Colonic mucosa (tissue), 4 donors: ENCODE measurements at regions not wholly inside any gene's neighbourhood (a gene's known extent, or its start where the extent isn't known, plus 50 kb on each side); places are given as distances from the start of the nearest gene placed in this dataset.

Experiments
- DNase-seq: peaks from one replicate; pipeline ENCODE4 v3.0.0-alpha.2; 2020
- H3K27ac ChIP-seq: fragments of 200-600 bp; one replicate; pipeline ENCODE4 v1.8.0; 2021
- H3K27me3 ChIP-seq: fragments of 200-600 bp; one replicate; pipeline ENCODE4 v1.8.0; 2021
- H3K36me3 ChIP-seq: fragments of 200-600 bp; one replicate; pipeline ENCODE4 v1.8.0; 2021
- H3K4me1 ChIP-seq: fragments of 200-600 bp; one replicate; pipeline ENCODE4 v1.8.0; 2021; ENCODE audit warnings: mild to moderate bottlenecking
- H3K4me3 ChIP-seq: fragments of 200-600 bp; one replicate; pipeline ENCODE4 v1.8.0; 2021
- H3K9ac ChIP-seq, 2 donors: one replicate each; pipeline ENCODE4 v1.7.0; 2013; ENCODE audit warnings: control low read depth in 2 of 2, low read depth in 2 of 2, low read length in 2 of 2
- H3K9me3 ChIP-seq: fragments of 200-600 bp; one replicate; pipeline ENCODE4 v1.8.0; 2021
- CTCF ChIP-seq: fragments of 200-600 bp; IDR thresholded peaks from one replicate; pipeline ENCODE4 v1.8.0; 2022; ENCODE audit warnings: antibody characterized with exemption, mild to moderate bottlenecking
- intact Hi-C: fragments of 100-400 bp; cut with DNase I; formaldehyde crosslinking; loops from one replicate; pipeline ENCODE4 v1.14.1; 2022
- donor health status: healthy.
- donor health status: DM: no; HTN: no; CAD: no.
- donor health status: DM: no; HTN: no; CAD: no.

GRCh38 chr4:126603825-126604224 is 1028.9 kb upstream of the INTU start:
- intact Hi-C loops: loop anchor here (10.0 kb wide), 1 partner anchor 1289 kb away; the partner anchor contains the start of gene FAT4
- DNase-seq: no peak
- Histone ChIP-seq H3K9me3 (no peaks in the 10 kb centered on the region), H3K4me3 (no peak overlapping the region), H3K4me1 (no peaks in the 10 kb centered on the region), H3K27ac (no peak overlapping the region), H3K27me3 (no peaks in the 10 kb centered on the region), H3K9ac (no peak overlapping the region), H3K36me3 (no peaks in the 10 kb centered on the region)
- TF ChIP-seq CTCF: no peak

- Histone ChIP-seq H3K9ac (no peak overlapping the region), H3K36me3 (no peaks in the 10 kb centered on the region), H3K9me3 (no peaks in the 10 kb centered on the region), H3K27me3 (no peaks in the 10 kb centered on the region), H3K4me1 (no peaks in the 10 kb centered on the region), H3K4me3 (no peak overlapping the region), H3K27ac (no peak overlapping the region)
- peak; percentile 33 for TF ChIP-seq CTCF
- intact Hi-C loops: loop anchor here (10.0 kb wide), 1 partner anchor 1290 kb away; the partner anchor contains the start of gene FAT4
- DNase-seq: no peak
These were observed 1028.4 kb upstream of the INTU start for GRCh38 chr4:126604268-126604867.

- no peak for DNase-seq
These were observed 1021.8 kb upstream of the INTU start for GRCh38 chr4:126610933-126611332.

GRCh38 chr4:126611900-126612299 is 1020.9 kb upstream of the INTU start:
- H3K27me3 ChIP-seq: no peaks in the 10 kb centered on the region
- H3K36me3 ChIP-seq: no peaks in the 10 kb centered on the region
- H3K9ac ChIP-seq: no peak overlapping the region
- no peak overlapping the region for H3K27ac ChIP-seq
- DNase-seq: no peak
- no peak for TF ChIP-seq CTCF
- H3K4me3 ChIP-seq: no peak overlapping the region
- intact Hi-C loops: no loop called here
- H3K9me3 ChIP-seq: no peaks in the 10 kb centered on the region
- no peaks in the 10 kb centered on the region for H3K4me1 ChIP-seq

More at GRCh38 chr4:126610933-126611332, 1021.8 kb upstream of the INTU start:
- Histone ChIP-seq H3K9ac (no peak overlapping the region), H3K4me3 (no peak overlapping the region), H3K27me3 (no peaks in the 10 kb centered on the region), H3K9me3 (no peaks in the 10 kb centered on the region), H3K27ac (no peak overlapping the region), H3K36me3 (no peaks in the 10 kb centered on the region), H3K4me1 (no peaks in the 10 kb centered on the region)
- TF ChIP-seq CTCF: no peak
- intact Hi-C loops: no loop called here

- Histone ChIP-seq H3K9ac (no peak overlapping the region), H3K27ac (no peak overlapping the region), H3K4me3 (no peak overlapping the region), H3K36me3 (no peaks in the 10 kb centered on the region), H3K4me1 (no peaks in the 10 kb centered on the region), H3K9me3 (no peaks in the 10 kb centered on the region), H3K27me3 (no peaks in the 10 kb centered on the region)
- no peak for TF ChIP-seq CTCF
- intact Hi-C loops: no loop called here
- DNase-seq: no peak
These were observed 1018.4 kb upstream of the INTU start for GRCh38 chr4:126614356-126614855.
